HG02798 (cell line): ENCODE measurements at regions not wholly inside any gene's neighbourhood (a gene's known extent, or its start where the extent isn't known, plus 50 kb on each side); places are given as distances from the start of the nearest gene placed in this dataset.
"Not testable (repeated sequence)": the region's sequence is repeated elsewhere in the genome, so short reads cannot be mapped to it uniquely, and the experiment has no call there.

ENCODE experiments used
- ATAC-seq: cut with Tn5 transposase; IDR thresholded peaks from one replicate; pipeline ENCODE4 v1.9.1; 2021; ENCODE audit warnings: mild to moderate bottlenecking; ENCODE audit not compliant: unreplicated experiment, poor library complexity

GRCh38 chr18:52090005-52090404 is 250.0 kb upstream of the DCC start:
- ATAC-seq, result no peak

DNA sequence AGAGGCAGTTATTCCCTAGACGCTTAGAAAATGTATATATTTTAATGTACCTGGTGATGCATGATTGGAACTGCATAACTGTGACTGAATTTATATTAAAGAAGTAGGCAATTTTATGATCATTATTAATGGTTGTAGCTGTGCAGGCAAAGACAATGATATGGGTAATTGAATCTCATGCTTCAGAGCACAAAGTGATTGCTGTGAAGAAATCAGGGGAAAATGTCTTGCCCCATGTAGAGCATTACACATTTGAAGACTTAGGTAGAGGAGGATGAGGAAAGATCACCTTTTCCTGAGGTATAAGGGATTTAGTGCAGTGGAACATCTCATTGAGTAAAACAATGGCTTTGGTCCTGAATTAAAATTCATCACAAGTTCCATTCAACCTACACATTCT is 246.8 kb upstream of the DCC start:
- ATAC-seq, result no peak

- ATAC-seq, result no peak
Measured at GRCh38 chr18:52118684-52119083, 221.3 kb upstream of the DCC start.

GRCh38 chr18:52130624-52131301 is 209.2 kb upstream of the DCC start:
- no peak for ATAC-seq

DNA sequence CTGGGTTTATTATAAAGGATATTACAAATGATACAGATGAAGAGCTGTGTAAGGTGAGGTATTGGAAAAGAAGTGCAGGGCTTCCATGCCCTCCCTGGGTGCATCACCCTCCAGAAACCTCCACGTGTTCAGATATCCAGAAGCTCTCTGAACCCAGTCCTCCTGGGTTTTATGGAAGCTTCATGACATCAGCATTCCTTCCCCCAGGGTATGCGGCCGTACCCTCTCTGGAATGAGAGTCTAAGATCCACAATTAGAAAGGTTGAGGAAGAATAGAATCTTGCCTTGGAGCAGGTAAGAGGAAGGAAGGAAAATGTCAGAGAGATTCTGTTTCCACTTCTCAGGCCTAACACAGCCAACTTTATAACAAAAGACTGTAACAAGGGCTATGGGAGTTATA is 208.2 kb upstream of the DCC start:
- no peak for ATAC-seq

- ATAC-seq, result no peak
Measured at GRCh38 chr18:52136532-52136931, 203.5 kb upstream of the DCC start.

DNA sequence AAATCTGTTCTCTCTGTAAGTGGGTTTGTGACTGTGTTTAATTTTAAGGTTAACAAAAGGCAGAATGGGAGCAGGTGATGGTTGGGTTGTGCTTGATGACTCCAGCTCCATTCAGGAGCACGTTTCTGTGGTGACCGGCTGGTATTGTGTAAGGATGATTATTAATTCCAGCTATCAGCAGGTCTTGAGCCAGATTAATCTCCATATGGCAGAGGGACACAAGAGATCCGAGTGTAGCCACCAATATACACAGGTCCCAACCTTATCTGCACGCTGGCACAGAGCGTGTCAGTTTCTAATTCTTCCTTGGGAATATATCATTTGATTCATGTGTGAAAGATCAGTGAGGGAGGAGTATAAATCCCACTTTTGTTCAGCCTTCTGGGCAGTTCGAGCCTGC is 199.0 kb upstream of the DCC start:
- ATAC-seq, result no peak

DNA sequence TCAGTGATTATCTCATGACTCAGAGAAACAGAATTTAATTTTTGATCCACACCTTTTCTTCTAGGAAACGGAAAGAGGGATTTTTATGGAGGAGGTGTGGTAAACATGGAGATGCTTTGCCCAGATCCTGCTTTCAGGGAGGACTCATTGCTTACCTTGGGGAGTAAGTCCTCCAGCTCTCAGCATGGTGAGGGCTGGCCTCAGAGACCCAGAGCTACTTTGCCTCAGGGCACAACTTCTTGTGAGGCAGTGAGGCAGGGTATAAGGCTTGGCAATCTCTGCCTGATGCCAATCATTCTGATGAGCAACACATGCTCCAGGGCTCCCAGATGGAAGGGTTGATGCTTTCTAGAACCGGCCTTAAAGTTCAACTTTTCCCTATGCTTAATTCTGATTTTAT is 189.9 kb upstream of the DCC start:
- ATAC-seq, result no peak

DNA sequence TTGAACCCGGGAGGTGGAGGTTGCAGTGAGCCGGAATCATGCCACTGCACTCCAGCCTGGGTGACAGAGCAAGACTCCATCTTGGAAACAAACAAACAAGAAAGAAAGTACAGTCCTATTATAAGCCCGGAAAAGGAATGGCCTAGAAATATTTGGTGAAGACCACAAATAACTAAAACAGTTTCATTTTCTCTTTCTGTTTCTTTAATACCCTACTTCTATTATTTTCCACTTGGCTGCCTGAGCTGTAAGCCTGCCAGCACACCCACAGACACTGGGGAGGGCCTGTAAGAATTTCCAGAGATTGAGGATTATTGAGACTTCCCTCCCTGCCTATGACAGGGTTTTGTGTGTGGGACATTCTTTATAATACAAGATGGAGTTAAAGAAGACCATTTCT is 188.0 kb upstream of the DCC start:
- no peak for ATAC-seq

- ATAC-seq, result no peak
Measured at GRCh38 chr18:52156166-52156565, 183.8 kb upstream of the DCC start.

GRCh38 chr18:52160636-52161035 is 179.4 kb upstream of the DCC start:
- ATAC-seq, result no peak

DNA sequence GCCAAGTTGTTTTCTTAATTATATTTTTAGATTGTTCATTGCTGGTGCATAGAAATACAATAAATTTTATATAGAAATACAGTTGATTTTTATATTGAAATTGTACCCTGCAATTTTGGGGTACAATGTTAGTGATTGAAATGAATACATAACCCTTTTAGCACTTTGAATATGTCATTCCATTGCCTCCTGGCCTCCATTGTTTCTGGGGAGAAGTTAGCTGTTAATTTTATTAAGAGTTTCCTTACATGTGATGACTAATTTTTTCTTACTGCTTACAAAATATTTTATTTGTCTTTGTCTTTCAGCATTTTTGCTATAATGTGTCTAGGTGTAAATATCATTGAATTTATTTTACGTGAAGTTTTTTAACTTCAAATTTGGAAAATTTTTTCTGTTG is 176.5 kb upstream of the DCC start:
- ATAC-seq, result no peak

GRCh38 chr18:52168131-52168530 is 171.9 kb upstream of the DCC start:
- ATAC-seq, result not testable (repeated sequence)

DNA sequence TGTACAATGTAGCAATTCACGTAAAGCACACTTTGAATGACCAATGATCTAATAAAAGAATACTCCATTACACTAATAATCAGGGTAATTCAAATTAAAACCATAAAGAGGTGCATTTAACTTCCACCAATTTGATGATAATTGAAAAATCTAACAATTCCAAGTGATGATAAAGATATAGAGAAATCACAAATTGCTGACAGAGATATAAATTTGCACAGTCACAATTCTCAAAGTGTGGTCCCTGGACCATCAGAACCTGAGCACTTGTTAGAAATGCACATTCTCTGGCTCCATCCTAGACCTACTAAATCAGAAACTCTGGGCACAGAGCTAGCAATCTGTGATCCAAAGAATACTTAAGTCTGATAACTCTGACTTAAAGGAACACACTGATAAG is 165.8 kb upstream of the DCC start:
- ATAC-seq, result no peak

DNA sequence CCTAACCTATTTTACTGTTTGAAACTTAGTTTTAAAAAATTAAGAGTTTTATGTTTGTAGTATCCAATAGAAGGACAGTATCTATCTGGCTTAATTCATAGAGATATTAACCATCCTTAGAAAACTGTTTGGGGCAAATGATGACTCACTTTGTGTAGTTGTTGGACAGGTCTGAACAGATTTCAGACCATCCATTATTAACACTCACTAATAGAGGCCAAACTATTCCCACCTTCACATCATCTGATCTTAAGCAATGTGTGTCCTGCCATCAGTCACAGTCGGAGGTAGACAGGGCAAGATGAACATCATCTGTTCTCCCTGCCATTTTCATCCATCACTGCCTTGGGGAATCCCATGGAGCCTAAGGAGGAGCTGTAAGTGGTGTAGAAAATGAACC is 164.6 kb upstream of the DCC start:
- ATAC-seq, result no peak

- ATAC-seq, result peak; percentile 76
Measured at GRCh38 chr18:52183107-52183506, 156.9 kb upstream of the DCC start.

- ATAC-seq, result no peak
Measured at GRCh38 chr18:52190195-52190594, 149.8 kb upstream of the DCC start.

DNA sequence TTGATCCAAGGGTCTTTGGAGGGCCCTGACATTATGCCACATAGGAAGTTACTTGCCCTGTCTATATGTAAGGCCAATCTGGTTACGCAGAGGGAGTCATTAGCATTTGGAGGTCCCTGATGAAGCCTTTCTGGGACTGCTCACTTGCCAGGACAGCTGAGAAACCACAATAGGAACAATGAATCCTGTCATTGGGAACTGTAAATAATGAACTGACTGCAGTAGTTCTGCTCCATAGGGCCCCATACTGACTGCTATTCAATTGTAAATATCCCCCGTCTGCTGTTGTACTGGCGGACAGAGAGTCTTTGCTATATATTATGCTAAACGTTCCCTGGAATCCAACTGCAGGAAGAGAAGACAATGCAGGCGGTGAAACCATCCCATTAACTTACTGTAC is 149.4 kb upstream of the DCC start:
- no peak for ATAC-seq

GRCh38 chr18:52200406-52200805 is 139.6 kb upstream of the DCC start:
- ATAC-seq, result no peak

DNA sequence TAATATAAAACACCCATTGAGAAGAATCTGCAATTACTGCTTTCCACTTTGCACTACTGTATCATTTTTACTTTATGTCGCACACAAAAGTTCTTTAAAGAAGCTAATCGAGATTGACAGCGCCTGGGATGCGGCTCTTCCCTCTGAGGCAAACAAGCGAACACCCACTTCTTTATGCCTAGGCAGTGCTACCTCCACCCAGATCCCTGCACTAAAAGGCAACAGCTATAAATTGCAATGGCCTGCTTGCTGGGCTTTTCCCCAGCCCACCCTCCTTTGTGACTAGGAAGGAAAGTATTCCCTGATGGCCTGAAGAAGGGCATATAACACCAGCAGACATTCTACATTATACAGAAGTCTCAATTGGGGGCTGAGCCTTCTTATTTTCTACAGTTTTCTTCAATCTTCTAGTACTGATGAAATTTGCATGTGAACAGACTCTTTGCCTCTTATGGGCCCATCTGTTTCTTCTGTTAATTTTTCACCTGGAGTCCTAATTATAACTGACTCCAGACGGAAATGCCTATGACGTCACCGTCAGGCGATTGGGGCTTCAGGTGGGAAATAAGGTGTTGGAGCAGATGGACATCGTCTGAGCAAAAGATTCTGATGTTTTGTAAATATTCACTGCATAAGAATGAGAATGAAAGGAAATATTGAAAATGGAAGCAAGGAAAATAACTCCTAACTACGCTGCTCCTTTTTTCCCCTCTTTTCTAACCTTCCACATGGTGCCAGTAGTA is 138.9 kb upstream of the DCC start:
- ATAC-seq, result no peak

DNA sequence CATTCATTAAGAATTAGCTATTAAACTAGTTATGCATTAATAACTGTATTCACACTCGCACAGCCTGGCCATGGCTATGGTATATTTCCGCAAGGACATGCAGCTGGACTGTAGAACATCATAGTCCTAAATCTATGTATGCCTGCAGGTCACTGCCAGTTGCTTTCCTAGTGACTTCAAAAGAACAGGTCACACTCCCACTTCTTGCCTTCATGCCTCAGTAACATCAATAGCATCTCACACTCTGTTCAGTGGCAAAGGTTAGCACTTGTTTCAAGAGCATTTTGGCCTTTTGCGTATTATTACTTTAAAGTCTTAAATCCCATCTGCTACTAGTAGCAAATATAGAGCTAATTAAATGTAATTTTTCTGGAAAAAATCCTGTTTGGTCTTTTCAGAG is 131.4 kb upstream of the DCC start:
- ATAC-seq, result no peak

DNA sequence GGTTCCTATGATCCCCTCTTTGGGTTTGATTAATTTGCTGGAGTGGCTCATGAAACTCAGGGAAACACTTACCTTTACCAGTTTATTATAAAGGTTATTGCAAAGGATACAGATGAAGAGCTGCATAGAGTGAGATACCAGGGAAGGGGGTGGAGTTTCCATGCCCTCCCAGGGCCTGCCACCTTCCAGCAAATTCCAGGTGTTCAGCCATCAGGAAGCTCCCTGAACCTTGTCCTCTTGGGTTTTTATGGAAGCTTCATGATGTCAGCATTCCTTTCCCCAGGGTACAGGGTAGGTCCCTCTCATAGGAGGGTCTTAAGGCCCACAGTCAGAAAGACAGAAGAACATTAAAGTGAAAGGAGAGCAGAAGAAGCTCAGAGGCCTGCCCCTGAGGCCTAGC is 123.9 kb upstream of the DCC start:
- no peak for ATAC-seq
